Spleen (tissue), 7 donors: ENCODE measurements at regions not wholly inside any gene's neighbourhood (a gene's known extent, or its start where the extent isn't known, plus 50 kb on each side); places are given as distances from the start of the nearest gene placed in this dataset.

ENCODE experiments used
- POLR2A ChIP-seq, 3 donors: fragments of 450-650 bp; IDR thresholded peaks; one replicate each; pipeline ENCODE4 v1.5.1; 2017; ENCODE audit warnings: antibody characterized with exemption in 3 of 3, mild to moderate bottlenecking in 1 of 3
- POLR2AphosphoS5 ChIP-seq, 3 donors: sonication (generic); formaldehyde crosslinking; IDR thresholded peaks; one replicate each; pipeline ENCODE4 v1.5.1; 2017; ENCODE audit warnings: antibody characterized with exemption in 3 of 3
- TF ChIP-seq, protein P1 (sequence below), 11 experiments: fragments of 200-600 bp in 7 of 11; fragments of 450-650 bp in 4 of 11; sonication (generic) in 4 of 11; IDR thresholded peaks in 8 of 11; conservative IDR thresholded peaks in 3 of 11; 1 replicate in 7 of 11; 2 replicates in 4 of 11; pipeline versions ENCODE4 v1.4.0 to v1.8.0; 2016 to 2021; ENCODE audit warnings: antibody characterized with exemption in 11 of 11, inconsistent platforms in 4 of 11, mild to moderate bottlenecking in 1 of 11
- donor health status: DM: no; HTN: no; CAD: no; lungs with moderate emphysema.
- donor health status: DM: no; HTN: no; CAD: no.
- donor health status: DM: no; HTN: no; CAD: no.

GRCh38 chr6:80547827-80548226 lies 441.4 kb downstream of the BCKDHB start:
- no peak for TF ChIP-seq POLR2AphosphoS5 (IDR thresholded peaks at IDR 0.05)
- TF ChIP-seq, protein P1, sequence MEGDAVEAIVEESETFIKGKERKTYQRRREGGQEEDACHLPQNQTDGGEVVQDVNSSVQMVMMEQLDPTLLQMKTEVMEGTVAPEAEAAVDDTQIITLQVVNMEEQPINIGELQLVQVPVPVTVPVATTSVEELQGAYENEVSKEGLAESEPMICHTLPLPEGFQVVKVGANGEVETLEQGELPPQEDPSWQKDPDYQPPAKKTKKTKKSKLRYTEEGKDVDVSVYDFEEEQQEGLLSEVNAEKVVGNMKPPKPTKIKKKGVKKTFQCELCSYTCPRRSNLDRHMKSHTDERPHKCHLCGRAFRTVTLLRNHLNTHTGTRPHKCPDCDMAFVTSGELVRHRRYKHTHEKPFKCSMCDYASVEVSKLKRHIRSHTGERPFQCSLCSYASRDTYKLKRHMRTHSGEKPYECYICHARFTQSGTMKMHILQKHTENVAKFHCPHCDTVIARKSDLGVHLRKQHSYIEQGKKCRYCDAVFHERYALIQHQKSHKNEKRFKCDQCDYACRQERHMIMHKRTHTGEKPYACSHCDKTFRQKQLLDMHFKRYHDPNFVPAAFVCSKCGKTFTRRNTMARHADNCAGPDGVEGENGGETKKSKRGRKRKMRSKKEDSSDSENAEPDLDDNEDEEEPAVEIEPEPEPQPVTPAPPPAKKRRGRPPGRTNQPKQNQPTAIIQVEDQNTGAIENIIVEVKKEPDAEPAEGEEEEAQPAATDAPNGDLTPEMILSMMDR (IDR thresholded peaks at IDR 0.05 in 8 of 11, conservative IDR thresholded peaks at IDR 0.05 in 3 of 11), result no peak
- TF ChIP-seq POLR2A (IDR thresholded peaks at IDR 0.05), result no peak
